ENCODE measurements at regions not wholly inside any gene's neighbourhood (a gene's known extent, or its start where the extent isn't known, plus 50 kb on each side); places are given as distances from the start of the nearest gene placed in this dataset.

DNA sequence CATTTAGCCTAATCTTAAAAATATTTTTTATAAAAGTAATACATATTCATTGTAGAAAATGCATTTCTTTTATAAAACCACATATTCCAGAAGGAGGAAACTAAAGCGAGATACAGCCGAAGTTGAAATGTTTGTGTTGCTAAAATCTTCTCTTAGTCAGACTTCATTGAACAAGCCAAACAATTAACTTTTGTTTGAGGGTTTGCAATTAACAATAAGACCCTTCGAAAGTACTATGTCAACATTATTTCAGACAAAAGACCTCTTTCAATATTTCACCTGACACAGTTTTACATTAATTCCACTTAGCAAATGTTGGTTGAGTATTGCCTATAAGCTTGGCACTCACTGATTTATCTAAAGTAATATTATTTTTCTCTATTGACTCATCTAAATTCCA, 354.0 kb upstream of the ADAMTS5 start:
- no peak overlapping the region for H3K4me3 ChIP-seq
- H3F3A ChIP-seq (replicated peaks; ENCODE audit: low read depth): no peaks in the 10 kb centered on the region
- Mint-ChIP-seq H3K9me3 (peaks cover 2% of the 10 kb centered on the region; the same call in 2 of the 3 replicates), H3K36me3 (ENCODE audit: low read depth) (no peaks in the 10 kb centered on the region; the same call in 2 of the 3 replicates), H3K4me1 (no peaks in the 10 kb centered on the region), H3K4me3 (no peak overlapping the region), H3K27me3 (ENCODE audit: insufficient read depth, low read depth, poor library complexity) (peaks cover 3% of the 10 kb centered on the region), H3K27ac (no peak overlapping the region)
- ATAC-seq (no peak), DNase-seq (ENCODE audit: low spot score) (no peak)
- H4K20me1 ChIP-seq (replicated peaks; ENCODE audit: insufficient read depth): no peaks in the 10 kb centered on the region
- H2AFZ ChIP-seq: no peak overlapping the region
- H3K4me2 ChIP-seq: no peak overlapping the region
- H3K36me3 ChIP-seq (ENCODE audit: insufficient read depth): 0 out of 2 replicates have a peak, but pooled peaks cover 3% of the 10 kb centered on the region
- peaks cover 11% of the 10 kb centered on the region; the same call in 1 of the 2 replicates for H3K9me2 ChIP-seq (ENCODE audit: insufficient read depth)
- H3K79me2 ChIP-seq (replicated peaks; ENCODE audit: insufficient read depth): no peaks in the 10 kb centered on the region
- H3K27ac ChIP-seq (ENCODE audit: low read depth): no peak overlapping the region
- TF ChIP-seq, protein P1, sequence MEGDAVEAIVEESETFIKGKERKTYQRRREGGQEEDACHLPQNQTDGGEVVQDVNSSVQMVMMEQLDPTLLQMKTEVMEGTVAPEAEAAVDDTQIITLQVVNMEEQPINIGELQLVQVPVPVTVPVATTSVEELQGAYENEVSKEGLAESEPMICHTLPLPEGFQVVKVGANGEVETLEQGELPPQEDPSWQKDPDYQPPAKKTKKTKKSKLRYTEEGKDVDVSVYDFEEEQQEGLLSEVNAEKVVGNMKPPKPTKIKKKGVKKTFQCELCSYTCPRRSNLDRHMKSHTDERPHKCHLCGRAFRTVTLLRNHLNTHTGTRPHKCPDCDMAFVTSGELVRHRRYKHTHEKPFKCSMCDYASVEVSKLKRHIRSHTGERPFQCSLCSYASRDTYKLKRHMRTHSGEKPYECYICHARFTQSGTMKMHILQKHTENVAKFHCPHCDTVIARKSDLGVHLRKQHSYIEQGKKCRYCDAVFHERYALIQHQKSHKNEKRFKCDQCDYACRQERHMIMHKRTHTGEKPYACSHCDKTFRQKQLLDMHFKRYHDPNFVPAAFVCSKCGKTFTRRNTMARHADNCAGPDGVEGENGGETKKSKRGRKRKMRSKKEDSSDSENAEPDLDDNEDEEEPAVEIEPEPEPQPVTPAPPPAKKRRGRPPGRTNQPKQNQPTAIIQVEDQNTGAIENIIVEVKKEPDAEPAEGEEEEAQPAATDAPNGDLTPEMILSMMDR (conservative IDR thresholded peaks at IDR 0.05; ENCODE audit: low read depth in 2 of 2): no peak
- TF ChIP-seq EZH2 (IDR thresholded peaks at IDR 0.05; ENCODE audit: low read depth, unreplicated experiment): no peak
- TF ChIP-seq CREB1 (CRISPR knock-in tag; IDR thresholded peaks at IDR 0.05; ENCODE audit: low read depth): no peak
- no peak for TF ChIP-seq ZNF114 (CRISPR knock-in tag; IDR thresholded peaks at IDR 0.05)
- no peak for TF ChIP-seq POLR2AphosphoS5 (IDR thresholded peaks at IDR 0.05; ENCODE audit: low read depth)
- TF ChIP-seq STAT1 (IDR thresholded peaks at IDR 0.05; ENCODE audit: unreplicated experiment): no peak
- TF ChIP-seq, protein P2, sequence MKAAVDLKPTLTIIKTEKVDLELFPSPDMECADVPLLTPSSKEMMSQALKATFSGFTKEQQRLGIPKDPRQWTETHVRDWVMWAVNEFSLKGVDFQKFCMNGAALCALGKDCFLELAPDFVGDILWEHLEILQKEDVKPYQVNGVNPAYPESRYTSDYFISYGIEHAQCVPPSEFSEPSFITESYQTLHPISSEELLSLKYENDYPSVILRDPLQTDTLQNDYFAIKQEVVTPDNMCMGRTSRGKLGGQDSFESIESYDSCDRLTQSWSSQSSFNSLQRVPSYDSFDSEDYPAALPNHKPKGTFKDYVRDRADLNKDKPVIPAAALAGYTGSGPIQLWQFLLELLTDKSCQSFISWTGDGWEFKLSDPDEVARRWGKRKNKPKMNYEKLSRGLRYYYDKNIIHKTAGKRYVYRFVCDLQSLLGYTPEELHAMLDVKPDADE (IDR thresholded peaks at IDR 0.05): no peak
- TF ChIP-seq JUNB (IDR thresholded peaks at IDR 0.05; ENCODE audit: unreplicated experiment): no peak
- TF ChIP-seq, protein P3, sequence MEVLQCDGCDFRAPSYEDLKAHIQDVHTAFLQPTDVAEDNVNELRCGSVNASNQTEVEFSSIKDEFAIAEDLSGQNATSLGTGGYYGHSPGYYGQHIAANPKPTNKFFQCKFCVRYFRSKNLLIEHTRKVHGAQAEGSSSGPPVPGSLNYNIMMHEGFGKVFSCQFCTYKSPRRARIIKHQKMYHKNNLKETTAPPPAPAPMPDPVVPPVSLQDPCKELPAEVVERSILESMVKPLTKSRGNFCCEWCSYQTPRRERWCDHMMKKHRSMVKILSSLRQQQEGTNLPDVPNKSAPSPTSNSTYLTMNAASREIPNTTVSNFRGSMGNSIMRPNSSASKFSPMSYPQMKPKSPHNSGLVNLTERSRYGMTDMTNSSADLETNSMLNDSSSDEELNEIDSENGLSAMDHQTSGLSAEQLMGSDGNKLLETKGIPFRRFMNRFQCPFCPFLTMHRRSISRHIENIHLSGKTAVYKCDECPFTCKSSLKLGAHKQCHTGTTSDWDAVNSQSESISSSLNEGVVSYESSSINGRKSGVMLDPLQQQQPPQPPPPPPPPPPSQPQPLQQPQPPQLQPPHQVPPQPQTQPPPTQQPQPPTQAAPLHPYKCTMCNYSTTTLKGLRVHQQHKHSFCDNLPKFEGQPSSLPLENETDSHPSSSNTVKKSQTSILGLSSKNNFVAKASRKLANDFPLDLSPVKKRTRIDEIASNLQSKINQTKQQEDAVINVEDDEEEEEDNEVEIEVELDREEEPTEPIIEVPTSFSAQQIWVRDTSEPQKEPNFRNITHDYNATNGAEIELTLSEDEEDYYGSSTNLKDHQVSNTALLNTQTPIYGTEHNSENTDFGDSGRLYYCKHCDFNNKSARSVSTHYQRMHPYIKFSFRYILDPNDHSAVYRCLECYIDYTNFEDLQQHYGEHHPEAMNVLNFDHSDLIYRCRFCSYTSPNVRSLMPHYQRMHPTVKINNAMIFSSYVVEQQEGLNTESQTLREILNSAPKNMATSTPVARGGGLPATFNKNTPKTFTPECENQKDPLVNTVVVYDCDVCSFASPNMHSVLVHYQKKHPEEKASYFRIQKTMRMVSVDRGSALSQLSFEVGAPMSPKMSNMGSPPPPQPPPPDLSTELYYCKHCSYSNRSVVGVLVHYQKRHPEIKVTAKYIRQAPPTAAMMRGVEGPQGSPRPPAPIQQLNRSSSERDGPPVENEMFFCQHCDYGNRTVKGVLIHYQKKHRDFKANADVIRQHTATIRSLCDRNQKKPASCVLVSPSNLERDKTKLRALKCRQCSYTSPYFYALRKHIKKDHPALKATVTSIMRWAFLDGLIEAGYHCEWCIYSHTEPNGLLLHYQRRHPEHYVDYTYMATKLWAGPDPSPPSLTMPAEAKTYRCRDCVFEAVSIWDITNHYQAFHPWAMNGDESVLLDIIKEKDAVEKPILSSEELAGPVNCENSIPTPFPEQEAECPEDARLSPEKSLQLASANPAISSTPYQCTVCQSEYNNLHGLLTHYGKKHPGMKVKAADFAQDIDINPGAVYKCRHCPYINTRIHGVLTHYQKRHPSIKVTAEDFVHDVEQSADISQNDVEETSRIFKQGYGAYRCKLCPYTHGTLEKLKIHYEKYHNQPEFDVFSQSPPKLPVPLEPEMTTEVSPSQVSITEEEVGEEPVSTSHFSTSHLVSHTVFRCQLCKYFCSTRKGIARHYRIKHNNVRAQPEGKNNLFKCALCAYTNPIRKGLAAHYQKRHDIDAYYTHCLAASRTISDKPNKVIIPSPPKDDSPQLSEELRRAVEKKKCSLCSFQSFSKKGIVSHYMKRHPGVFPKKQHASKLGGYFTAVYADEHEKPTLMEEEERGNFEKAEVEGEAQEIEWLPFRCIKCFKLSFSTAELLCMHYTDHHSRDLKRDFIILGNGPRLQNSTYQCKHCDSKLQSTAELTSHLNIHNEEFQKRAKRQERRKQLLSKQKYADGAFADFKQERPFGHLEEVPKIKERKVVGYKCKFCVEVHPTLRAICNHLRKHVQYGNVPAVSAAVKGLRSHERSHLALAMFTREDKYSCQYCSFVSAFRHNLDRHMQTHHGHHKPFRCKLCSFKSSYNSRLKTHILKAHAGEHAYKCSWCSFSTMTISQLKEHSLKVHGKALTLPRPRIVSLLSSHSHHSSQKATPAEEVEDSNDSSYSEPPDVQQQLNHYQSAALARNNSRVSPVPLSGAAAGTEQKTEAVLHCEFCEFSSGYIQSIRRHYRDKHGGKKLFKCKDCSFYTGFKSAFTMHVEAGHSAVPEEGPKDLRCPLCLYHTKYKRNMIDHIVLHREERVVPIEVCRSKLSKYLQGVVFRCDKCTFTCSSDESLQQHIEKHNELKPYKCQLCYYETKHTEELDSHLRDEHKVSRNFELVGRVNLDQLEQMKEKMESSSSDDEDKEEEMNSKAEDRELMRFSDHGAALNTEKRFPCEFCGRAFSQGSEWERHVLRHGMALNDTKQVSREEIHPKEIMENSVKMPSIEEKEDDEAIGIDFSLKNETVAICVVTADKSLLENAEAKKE (CRISPR knock-in tag; IDR thresholded peaks at IDR 0.05): no peak
- TF ChIP-seq, protein P4, sequence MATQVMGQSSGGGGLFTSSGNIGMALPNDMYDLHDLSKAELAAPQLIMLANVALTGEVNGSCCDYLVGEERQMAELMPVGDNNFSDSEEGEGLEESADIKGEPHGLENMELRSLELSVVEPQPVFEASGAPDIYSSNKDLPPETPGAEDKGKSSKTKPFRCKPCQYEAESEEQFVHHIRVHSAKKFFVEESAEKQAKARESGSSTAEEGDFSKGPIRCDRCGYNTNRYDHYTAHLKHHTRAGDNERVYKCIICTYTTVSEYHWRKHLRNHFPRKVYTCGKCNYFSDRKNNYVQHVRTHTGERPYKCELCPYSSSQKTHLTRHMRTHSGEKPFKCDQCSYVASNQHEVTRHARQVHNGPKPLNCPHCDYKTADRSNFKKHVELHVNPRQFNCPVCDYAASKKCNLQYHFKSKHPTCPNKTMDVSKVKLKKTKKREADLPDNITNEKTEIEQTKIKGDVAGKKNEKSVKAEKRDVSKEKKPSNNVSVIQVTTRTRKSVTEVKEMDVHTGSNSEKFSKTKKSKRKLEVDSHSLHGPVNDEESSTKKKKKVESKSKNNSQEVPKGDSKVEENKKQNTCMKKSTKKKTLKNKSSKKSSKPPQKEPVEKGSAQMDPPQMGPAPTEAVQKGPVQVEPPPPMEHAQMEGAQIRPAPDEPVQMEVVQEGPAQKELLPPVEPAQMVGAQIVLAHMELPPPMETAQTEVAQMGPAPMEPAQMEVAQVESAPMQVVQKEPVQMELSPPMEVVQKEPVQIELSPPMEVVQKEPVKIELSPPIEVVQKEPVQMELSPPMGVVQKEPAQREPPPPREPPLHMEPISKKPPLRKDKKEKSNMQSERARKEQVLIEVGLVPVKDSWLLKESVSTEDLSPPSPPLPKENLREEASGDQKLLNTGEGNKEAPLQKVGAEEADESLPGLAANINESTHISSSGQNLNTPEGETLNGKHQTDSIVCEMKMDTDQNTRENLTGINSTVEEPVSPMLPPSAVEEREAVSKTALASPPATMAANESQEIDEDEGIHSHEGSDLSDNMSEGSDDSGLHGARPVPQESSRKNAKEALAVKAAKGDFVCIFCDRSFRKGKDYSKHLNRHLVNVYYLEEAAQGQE (IDR thresholded peaks at IDR 0.05; ENCODE audit: unreplicated experiment): no peak
- no peak for TF ChIP-seq ZNF331 (CRISPR knock-in tag; IDR thresholded peaks at IDR 0.05; ENCODE audit: low read depth)
- TF ChIP-seq EZH2phosphoT487 (IDR thresholded peaks at IDR 0.05; ENCODE audit: unreplicated experiment): no peak
- TF ChIP-seq NANOG (IDR thresholded peaks at IDR 0.05; ENCODE audit: borderline replicate concordance): no peak
- no peaks in the 10 kb centered on the region for H3K27me3 ChIP-seq (ENCODE audit: insufficient read depth)
- H3K4me1 ChIP-seq (ENCODE audit: insufficient read depth): no peaks in the 10 kb centered on the region

Data from GM23338 (cell line).